H54 (cell line): ENCODE measurements at regions not wholly inside any gene's neighbourhood (a gene's known extent, or its start where the extent isn't known, plus 50 kb on each side); places are given as distances from the start of the nearest gene placed in this dataset.
"Not testable (repeated sequence)": the region's sequence is repeated elsewhere in the genome, so short reads cannot be mapped to it uniquely, and the experiment has no call there.

Experiments
- DNase-seq: peaks from one replicate; pipeline ENCODE4 v3.0.0; 2011; ENCODE audit warnings: low spot score, mixed read lengths; ENCODE audit not compliant: insufficient read length
- FAIRE-seq: peaks from 3 replicates; lab custom pipeline; 2011; peaks lifted over from hg19 to GRCh38; lab: Jason Lieb, UNC
- POLR2A ChIP-seq: IDR thresholded peaks from 2 replicates; pipeline ENCODE4 v1.6.1; 2011; ENCODE audit warnings: low read depth, mild to moderate bottlenecking, low read length

DNA sequence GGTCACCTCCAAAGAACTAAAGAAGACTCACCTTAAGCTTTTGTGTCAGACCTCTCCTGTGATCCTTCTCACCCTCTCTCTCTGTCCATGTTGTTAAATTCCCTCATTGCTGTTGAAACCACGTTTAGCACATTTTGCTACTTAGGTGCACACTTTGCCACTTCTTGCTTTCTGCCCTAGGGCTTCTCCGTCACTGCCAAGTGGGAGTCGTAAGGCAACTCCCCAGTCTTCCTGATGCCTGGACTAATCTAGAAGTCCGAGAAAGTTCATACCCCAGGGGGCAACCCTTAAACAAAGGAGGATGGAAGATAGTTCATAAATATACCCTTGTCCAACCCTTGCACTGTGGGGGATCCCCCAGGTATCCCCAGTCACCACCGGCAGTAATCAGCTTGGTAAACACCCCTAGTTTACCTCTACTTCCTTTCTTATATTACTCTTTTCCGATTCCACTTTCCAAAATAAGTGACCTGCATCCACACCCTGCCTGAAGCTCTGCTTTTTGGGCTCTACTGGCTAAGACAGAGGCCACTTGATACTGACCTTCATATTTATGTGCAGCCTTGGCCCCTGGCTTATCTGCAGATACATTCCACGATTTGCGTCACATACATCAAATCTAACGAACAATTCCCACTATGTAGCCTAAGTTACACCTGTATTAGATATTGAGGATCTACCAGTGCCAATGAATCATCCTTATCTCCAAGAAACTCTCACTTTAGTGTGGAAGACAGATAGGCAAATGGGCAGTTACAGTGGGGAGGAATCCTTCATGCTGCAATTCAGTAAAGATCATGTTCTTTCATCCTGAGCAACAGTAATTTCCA, 776.2 kb downstream of the RNF144A start:
- FAIRE-seq (no peak), DNase-seq (no peak)
- no peak for TF ChIP-seq POLR2A

DNA sequence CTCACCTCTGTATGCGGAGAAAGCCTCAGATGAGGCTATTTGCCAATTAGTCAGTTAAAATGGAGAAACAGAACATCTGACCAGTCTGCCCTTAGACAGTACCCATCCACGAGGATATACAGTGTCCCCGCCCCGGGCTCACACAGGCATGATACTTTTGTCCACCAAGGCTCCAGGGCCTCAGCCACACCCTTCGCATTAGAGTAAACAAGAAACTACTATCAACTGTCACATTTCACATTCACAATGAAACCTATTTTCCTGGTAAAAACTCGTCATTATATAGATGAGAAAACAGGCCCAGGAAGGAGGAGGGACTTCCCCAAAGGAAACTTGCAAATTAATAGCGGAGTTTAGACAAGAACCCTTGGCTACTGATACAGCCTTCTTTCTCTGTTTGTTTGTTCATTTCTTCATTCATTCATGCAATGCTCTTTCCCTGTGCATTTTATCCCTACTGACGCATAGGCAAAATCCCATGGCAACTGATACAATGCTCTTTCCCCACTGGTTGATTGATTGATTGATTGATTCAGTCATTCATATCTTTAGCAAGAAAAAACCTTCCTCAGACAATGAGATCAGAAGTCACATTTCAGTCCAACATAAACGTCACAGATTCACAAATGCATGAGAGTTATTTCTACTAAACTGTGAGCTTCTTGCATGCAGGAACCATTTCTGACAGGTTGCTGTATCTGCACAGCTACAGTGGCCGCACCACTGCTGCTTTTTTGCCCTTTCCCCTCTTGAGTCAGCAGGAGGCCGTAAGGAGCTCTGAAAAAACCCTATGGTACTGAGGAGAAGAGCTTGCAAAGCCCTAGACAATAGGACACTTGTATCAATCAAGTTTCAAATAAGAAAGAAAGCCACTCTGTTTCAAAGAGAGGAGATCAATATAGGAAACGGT, 777.1 kb downstream of the RNF144A start:
- DNase-seq (no peak), FAIRE-seq (no peak)
- no peak for TF ChIP-seq POLR2A

DNA sequence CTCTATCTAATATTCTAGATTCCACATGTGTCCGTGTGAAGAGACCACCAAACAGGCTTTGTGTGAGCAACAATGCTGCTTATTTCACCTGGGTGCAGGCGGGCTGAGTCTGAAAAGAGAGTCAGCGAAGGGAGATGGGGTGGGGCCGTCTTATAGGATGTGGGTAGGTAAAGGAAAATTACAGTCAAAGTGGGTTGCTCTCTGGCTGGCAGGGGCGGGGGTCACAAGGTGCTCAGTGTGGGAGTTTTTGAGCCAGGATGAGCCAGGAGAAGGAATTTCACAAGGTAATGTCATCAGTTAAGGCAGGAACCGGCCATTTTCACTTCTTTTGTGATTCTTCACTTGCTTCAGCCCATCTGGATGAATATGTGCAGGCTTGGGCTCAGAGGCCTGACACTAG, 779.3 kb downstream of the RNF144A start:
- not testable (repeated sequence) for FAIRE-seq, DNase-seq

DNA sequence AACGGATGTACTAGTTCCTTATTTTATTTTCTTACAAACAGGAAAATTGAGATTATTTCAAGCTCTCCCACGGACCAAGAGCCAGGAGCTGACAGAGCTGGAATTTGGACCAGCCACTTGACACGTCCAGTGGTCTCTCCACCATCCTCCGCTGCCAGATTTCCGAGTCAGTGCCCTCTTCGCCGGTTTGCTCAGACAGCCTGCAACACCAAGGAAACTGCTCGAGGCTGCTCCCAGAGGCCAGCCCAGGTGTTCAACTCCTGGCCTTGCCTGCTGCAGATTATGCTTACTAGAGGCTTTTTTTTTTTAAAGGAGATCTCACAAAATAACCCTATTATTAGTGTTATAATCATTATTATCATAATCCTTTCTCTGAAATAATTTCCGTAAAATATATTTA, 779.8 kb downstream of the RNF144A start:
- FAIRE-seq (no peak), DNase-seq (no peak)
- TF ChIP-seq POLR2A = no peak

DNA sequence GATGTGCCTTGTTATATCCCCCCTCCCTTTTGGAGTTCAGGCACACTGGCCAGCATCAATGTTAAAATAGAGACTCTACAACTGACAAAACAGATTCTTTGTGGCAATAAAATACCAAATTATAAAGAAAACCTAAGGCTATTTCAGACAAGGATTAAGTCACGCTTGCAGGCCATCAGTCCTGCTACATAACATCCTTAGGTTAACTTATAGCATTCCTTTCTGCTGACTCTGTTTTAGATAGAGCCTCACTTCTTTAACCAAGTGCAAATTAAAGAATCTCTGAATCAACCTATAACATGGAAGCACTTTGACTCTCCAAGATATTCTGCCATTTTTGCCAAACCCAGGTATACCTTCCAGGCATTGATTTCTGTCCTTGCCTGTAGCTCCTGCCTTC, 784.6 kb downstream of the RNF144A start:
- FAIRE-seq (no peak), DNase-seq (no peak)
- TF ChIP-seq POLR2A = no peak

DNA sequence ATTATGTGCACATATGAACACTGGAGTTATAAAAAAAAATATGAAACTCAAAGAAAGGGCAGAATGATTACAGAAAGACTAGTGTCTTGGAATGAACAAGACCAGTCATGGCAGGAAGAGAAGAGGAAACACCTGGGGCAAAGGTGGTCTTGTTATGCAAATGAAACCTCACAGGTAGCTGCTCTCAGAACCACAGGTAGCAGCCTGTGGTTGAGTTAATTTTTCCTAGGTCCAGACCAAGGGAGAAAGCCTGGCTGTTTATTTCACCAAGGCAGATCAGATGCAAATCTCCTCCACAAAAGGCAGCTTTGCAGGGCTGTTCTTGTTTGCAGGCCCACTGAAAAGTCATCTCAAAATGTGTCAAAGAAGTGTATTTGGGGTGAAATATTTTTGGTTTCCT, 785.8 kb downstream of the RNF144A start:
- TF ChIP-seq POLR2A = no peak
- FAIRE-seq (no peak), DNase-seq (no peak)

DNA sequence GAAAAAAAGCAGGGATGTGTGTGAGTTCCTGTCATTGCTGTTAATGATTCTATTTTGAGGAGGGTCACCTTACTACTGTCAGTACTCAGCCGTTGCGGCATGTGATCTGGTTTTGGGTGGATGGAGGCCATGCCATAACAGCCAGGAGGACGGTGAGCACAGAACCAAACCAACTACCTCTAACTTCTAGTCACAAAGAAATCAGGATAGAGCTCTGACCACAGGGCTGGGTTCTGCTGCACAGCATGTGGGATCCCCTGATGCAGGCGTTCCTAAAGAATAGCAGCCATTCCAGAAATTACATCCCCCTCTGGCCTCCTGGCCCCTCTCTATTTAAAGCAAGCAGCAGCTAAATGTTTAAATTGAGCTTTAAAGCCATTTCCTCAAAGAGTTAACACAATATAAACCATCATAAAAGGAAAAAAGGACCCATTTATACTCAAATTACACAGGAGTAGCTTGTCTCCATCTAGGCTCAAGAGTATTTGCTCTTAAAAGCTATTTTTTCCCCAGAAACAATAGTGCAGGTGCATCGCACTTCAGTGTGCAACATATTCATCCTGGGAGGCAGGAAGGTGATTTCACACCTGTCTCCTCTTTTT, 786.4 kb downstream of the RNF144A start:
- FAIRE-seq (no peak), DNase-seq (no peak)
- TF ChIP-seq POLR2A = no peak

DNA sequence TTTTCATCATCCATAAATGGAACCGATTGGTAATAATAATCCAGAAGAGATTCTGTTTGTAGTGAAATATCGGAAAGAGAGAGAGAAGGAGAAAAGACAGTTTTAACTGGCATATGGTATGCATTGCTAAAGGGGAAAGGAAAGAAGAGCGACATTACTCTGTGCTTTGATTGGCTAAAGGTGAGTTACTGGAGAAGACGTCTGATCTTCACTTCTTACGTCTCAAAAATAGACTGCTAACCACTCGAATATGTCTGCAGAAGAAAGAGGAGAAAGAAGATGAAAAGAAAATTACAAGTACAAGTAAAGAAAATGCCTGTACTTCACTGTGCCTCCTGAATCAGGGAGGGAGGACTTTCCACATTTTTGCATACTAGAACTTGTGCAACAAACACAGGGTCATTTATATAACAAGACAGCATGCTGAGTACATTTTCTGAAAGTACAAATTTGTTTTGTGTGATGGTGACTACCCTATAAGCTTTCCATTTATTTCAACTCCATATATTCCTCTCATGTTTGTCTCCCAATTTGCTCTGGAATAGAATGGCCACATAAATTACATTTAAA, 787.2 kb downstream of the RNF144A start:
- DNase-seq = no peak
- no peak for FAIRE-seq

DNA sequence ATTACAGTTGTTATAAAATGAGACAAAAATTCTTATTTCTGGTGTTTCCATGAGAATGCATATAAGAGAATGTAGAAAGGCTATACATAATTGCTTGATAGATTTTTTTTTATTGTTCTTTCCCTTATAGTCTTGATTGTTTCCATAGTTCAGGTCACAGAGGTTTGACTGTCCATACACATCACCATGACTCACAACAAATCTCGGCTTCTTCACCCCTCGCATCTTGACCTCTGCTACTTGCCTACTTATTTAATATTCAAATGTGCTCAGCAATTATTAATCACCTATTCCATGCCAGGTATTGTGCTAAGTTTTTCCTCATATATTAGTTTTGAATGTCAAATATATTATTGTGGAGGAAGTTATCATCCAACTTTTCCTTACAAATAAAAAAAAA, 789.6 kb downstream of the RNF144A start:
- TF ChIP-seq POLR2A = no peak
- no peak for DNase-seq
- FAIRE-seq = no peak

More for the DNA sequence above, 787.2 kb downstream of the RNF144A start:
- TF ChIP-seq POLR2A = no peak

DNA sequence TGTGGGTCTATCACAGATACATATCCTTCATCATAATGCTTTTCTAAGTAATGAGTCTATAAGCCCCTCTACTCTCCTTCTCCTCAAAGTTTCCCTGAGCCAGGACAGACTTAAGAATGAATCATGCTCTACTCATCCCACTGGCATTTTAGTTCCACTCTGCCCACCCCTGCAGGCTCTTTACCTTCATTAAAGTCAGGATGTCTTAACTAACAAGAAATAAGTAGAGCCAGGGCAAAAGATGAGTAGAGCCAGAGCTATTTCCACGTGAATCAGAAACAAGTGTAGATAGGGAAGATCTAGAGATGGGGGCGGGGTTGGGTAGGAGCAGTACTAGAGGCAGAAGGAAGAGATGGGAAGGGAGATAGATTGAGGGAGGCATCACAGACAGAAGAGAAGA, 790.5 kb downstream of the RNF144A start:
- DNase-seq = no peak
- no peak for TF ChIP-seq POLR2A
- no peak for FAIRE-seq

DNA sequence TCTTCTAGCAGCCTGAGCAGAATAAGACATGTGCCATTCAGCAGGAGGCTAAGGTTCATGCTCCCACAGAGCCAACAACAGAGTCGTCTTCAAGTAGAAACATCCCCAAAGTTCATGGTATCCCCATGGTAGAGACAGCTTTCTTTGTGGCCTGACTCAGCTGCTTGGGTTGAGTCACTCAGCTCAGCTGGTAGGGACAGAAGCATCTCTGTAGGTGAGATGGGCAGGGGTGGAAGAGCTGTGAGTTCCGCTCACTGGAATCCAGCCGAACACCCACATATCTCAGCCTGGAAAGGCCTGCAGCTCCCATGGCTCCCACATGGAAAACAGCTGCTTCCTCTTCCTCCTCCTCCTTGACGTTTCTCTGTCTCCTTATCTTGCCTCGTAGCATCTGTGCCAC, 792.7 kb downstream of the RNF144A start:
- no peak for DNase-seq

DNA sequence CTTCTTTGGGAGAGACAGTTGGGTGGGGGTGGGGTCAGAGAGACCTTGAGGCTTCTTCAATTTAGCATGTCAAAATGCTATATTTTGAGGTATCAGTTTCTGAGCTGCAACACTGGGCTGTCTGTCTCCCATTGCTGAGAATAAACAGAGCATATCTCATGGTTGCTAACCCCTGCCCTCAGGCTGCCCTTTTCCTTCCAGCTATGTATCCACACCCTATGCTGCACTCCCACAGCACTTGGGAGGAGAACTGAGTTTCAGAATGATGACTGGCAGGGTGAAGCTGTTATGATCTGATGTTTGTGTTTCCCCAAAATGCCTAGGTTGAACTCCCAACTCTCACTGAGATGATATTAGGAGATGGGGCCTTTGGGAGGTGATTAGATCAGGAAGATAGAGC, 794.0 kb downstream of the RNF144A start:
- TF ChIP-seq POLR2A = no peak
- DNase-seq = no peak
- FAIRE-seq = no peak

More for the DNA sequence above, 792.7 kb downstream of the RNF144A start:
- TF ChIP-seq POLR2A = no peak
- FAIRE-seq = no peak

DNA sequence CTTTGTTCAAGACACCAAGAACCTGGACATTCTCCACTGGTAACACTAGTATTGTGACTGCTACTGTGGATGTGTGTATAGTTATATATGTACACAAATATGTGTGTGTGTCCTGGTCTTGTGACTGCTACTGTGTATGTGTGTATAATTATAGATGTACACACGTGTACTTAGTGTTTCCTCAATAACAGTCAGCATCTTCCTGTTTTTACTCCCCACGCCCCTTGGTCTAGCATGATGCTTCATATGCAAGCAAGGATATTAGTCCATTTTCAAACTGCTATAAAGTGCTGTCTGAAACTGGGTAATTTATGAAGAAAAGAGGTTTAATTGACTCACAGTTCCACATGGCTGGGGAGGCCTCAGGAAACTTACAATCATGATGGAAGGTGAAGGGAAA, 802.7 kb downstream of the RNF144A start:
- TF ChIP-seq POLR2A = no peak
- FAIRE-seq (no peak), DNase-seq (no peak)
